Mesenchymal stem cell (in vitro differentiated cells and primary cell): ENCODE measurements at regions not wholly inside any gene's neighbourhood (a gene's known extent, or its start where the extent isn't known, plus 50 kb on each side); places are given as distances from the start of the nearest gene placed in this dataset.

ENCODE experiments used
- DNase-seq: peaks from one replicate; pipeline ENCODE4 v3.0.0-alpha.2; 2013
- H2AFZ ChIP-seq: one replicate; pipeline ENCODE4 v1.6.1; 2013; ENCODE audit warnings: low read depth, mild to moderate bottlenecking, control low read depth, inconsistent platforms, low read length, moderate library complexity
- H2AK5ac ChIP-seq: 2 replicates; pipeline ENCODE4 v1.6.1; 2013; ENCODE audit warnings: low read length, moderate library complexity, mild to moderate bottlenecking, inconsistent platforms; ENCODE audit not compliant: severe bottlenecking
- H2BK120ac ChIP-seq: one replicate; pipeline ENCODE4 v1.6.1; 2013; ENCODE audit warnings: low read depth, mild to moderate bottlenecking, inconsistent platforms, low read length, moderate library complexity
- H2BK12ac ChIP-seq, 2 experiments: one replicate each; pipeline ENCODE4 v1.6.1; 2013; ENCODE audit warnings: inconsistent platforms in 2 of 2, low read length in 2 of 2, mild to moderate bottlenecking in 2 of 2, moderate library complexity in 2 of 2, control low read depth in 1 of 2
- H2BK15ac ChIP-seq: one replicate; pipeline ENCODE4 v1.6.1; 2013; ENCODE audit warnings: mild to moderate bottlenecking, low read depth, inconsistent platforms; ENCODE audit not compliant: poor library complexity, severe bottlenecking
- H2BK5ac ChIP-seq: 2 replicates; pipeline ENCODE4 v1.6.1; 2013; ENCODE audit warnings: low read depth, mild to moderate bottlenecking, low read length, control low read depth, inconsistent platforms; ENCODE audit not compliant: poor library complexity, severe bottlenecking
- H3K14ac ChIP-seq, 2 experiments: one replicate each; pipeline ENCODE4 v1.6.1; 2013; ENCODE audit warnings: inconsistent platforms in 2 of 2, low read length in 2 of 2, control low read depth in 1 of 2, mild to moderate bottlenecking in 1 of 2, moderate library complexity in 1 of 2
- H3K18ac ChIP-seq, 2 experiments: one replicate each; pipeline ENCODE4 v1.6.1; 2013; ENCODE audit warnings: inconsistent platforms in 2 of 2, low read length in 2 of 2, control low read depth in 1 of 2, low read depth in 1 of 2, mild to moderate bottlenecking in 1 of 2
- H3K23ac ChIP-seq, 2 experiments: one replicate each; pipeline ENCODE4 v1.6.1; 2013; ENCODE audit warnings: inconsistent platforms in 2 of 2, low read length in 2 of 2, mild to moderate bottlenecking in 2 of 2, moderate library complexity in 2 of 2, control low read depth in 1 of 2
- H3K27ac ChIP-seq: 2 replicates; pipeline ENCODE4 v1.5.1; 2013; ENCODE audit warnings: mild to moderate bottlenecking, moderate library complexity, low read length, control low read depth, inconsistent platforms; ENCODE audit not compliant: poor library complexity, severe bottlenecking
- H3K27me3 ChIP-seq, 2 experiments: 2 replicates each; pipeline versions ENCODE4 v1.6.1 to v1.7.0; 2013; ENCODE audit warnings: low read length in 2 of 2, mild to moderate bottlenecking in 2 of 2, moderate library complexity in 2 of 2, control low read depth in 1 of 2, inconsistent platforms in 1 of 2; ENCODE audit not compliant: control insufficient read depth in 1 of 2, insufficient read depth in 1 of 2
- H3K36me3 ChIP-seq, 2 experiments: 2 replicates each; pipeline versions ENCODE4 v1.6.1 to v1.7.0; 2013; ENCODE audit warnings: low read length in 2 of 2, control low read depth in 1 of 2, inconsistent platforms in 1 of 2, low read depth in 1 of 2, mild to moderate bottlenecking in 1 of 2; ENCODE audit not compliant: insufficient read depth in 2 of 2, control insufficient read depth in 1 of 2
- H3K4ac ChIP-seq, 2 experiments: one replicate each; pipeline ENCODE4 v1.6.1; 2013; ENCODE audit warnings: inconsistent platforms in 2 of 2, low read length in 2 of 2, mild to moderate bottlenecking in 2 of 2, moderate library complexity in 2 of 2, control low read depth in 1 of 2, low read depth in 1 of 2
- H3K4me1 ChIP-seq: 2 replicates; pipeline ENCODE4 v1.6.1; 2013; ENCODE audit warnings: low read depth, low read length, control low read depth; ENCODE audit not compliant: control insufficient read depth, insufficient read depth
- H3K4me2 ChIP-seq: 2 replicates; pipeline ENCODE4 v1.6.1; 2013; ENCODE audit warnings: low read length, mild to moderate bottlenecking, inconsistent platforms; ENCODE audit not compliant: poor library complexity, severe bottlenecking
- H3K4me3 ChIP-seq, 2 experiments: 2 replicates each; pipeline versions ENCODE4 v1.5.1 to v1.7.0; 2013; ENCODE audit warnings: low read length in 2 of 2, mild to moderate bottlenecking in 2 of 2, control low read depth in 1 of 2, low read depth in 1 of 2; ENCODE audit not compliant: insufficient read depth in 1 of 2
- H3K79me1 ChIP-seq: replicated peaks from 2 replicates; pipeline ENCODE4 v1.6.1; 2013; ENCODE audit warnings: mild to moderate bottlenecking, control low read depth, low read length, inconsistent platforms; ENCODE audit not compliant: poor library complexity, severe bottlenecking
- H3K9ac ChIP-seq: 2 replicates; pipeline ENCODE4 v1.7.0; 2013; ENCODE audit warnings: mild to moderate bottlenecking, low read length, moderate library complexity
- H3K9me3 ChIP-seq: 2 replicates; pipeline ENCODE4 v1.7.0; 2013; ENCODE audit warnings: mild to moderate bottlenecking, low read length; ENCODE audit not compliant: control insufficient read depth
- H4K8ac ChIP-seq: one replicate; pipeline ENCODE4 v1.6.1; 2013; ENCODE audit warnings: inconsistent platforms, mild to moderate bottlenecking, low read length, moderate library complexity
- H4K91ac ChIP-seq: one replicate; pipeline ENCODE4 v1.6.1; 2013; ENCODE audit warnings: mild to moderate bottlenecking, low read length, inconsistent platforms
- WGBS: methylation state at CpG from one replicate; pipeline ENCODE4 v1.1.7; 2013; ENCODE audit warnings: mixed read lengths; 5-methylcytosine and 5-hydroxymethylcytosine counted together

- Histone ChIP-seq H2AK5ac (no peak overlapping the region), H2BK120ac (no peak overlapping the region), H4K91ac (no peak overlapping the region), H3K23ac (no peak overlapping the region), H3K9me3 (no peaks in the 10 kb centered on the region), H3K4me2 (no peak overlapping the region), H3K14ac (no peak overlapping the region), H3K79me1 (no peaks in the 10 kb centered on the region), H2BK15ac (no peak overlapping the region), H2BK5ac (no peak overlapping the region), H3K27ac (no peak overlapping the region), H3K4ac (no peak overlapping the region), H2AFZ (no peak overlapping the region), H3K9ac (no peak overlapping the region), H3K18ac (no peak overlapping the region), H3K36me3 (no peaks in the 10 kb centered on the region), H3K4me1 (no peaks in the 10 kb centered on the region), H3K27me3 (no peaks in the 10 kb centered on the region), H2BK12ac (no peak overlapping the region), H3K4me3 (no peak overlapping the region), H4K8ac (no peak overlapping the region)
- 75% methylated on average over 4 of the region's 8 CpGs for WGBS
- no peak for DNase-seq
Measured at GRCh38 chr2:212939777-212940531, 211.5 kb downstream of the IKZF2 start.

GRCh38 chr2:212938144-212938793 lies 213.1 kb downstream of the IKZF2 start:
- H2BK12ac ChIP-seq = no peak overlapping the region
- H3K4me1 ChIP-seq = no peaks in the 10 kb centered on the region
- no peak overlapping the region for H3K14ac ChIP-seq
- H3K4me3 ChIP-seq = no peak overlapping the region
- no peaks in the 10 kb centered on the region for H3K9me3 ChIP-seq
- WGBS = 95% methylated on average over 2 of the region's 7 CpGs
- no peaks in the 10 kb centered on the region for H3K79me1 ChIP-seq
- H3K4me2 ChIP-seq = no peak overlapping the region
- H3K27me3 ChIP-seq = no peaks in the 10 kb centered on the region
- no peak overlapping the region for H2BK5ac ChIP-seq
- H3K18ac ChIP-seq = no peak overlapping the region
- H3K36me3 ChIP-seq = no peaks in the 10 kb centered on the region
- no peak overlapping the region for H3K9ac ChIP-seq
- H2AK5ac ChIP-seq = no peak overlapping the region
- H3K23ac ChIP-seq = no peak overlapping the region
- no peak overlapping the region for H3K4ac ChIP-seq
- H4K8ac ChIP-seq = no peak overlapping the region
- H3K27ac ChIP-seq = no peak overlapping the region
- H4K91ac ChIP-seq = no peak overlapping the region
- H2BK120ac ChIP-seq = no peak overlapping the region
- H2BK15ac ChIP-seq = no peak overlapping the region
- no peak overlapping the region for H2AFZ ChIP-seq
- DNase-seq = no peak

- Histone ChIP-seq H3K23ac (no peak overlapping the region), H3K79me1 (no peaks in the 10 kb centered on the region), H2BK5ac (no peak overlapping the region), H4K8ac (no peak overlapping the region), H3K14ac (no peak overlapping the region), H3K18ac (no peak overlapping the region), H2BK120ac (no peak overlapping the region), H3K36me3 (no peaks in the 10 kb centered on the region), H3K27me3 (no peaks in the 10 kb centered on the region), H3K9ac (no peak overlapping the region), H2BK15ac (no peak overlapping the region), H3K4me3 (no peak overlapping the region), H3K4me1 (no peaks in the 10 kb centered on the region), H3K4me2 (no peak overlapping the region), H2AFZ (no peak overlapping the region), H4K91ac (no peak overlapping the region), H3K9me3 (no peaks in the 10 kb centered on the region), H3K27ac (no peak overlapping the region), H2AK5ac (no peak overlapping the region), H2BK12ac (no peak overlapping the region), H3K4ac (no peak overlapping the region)
- 89% methylated on average over 8 of the region's 8 CpGs for WGBS
- DNase-seq = no peak
Measured at GRCh38 chr2:212936572-212936971, 214.8 kb downstream of the IKZF2 start.

- Histone ChIP-seq H3K23ac (no peak overlapping the region), H3K9ac (no peak overlapping the region), H2AK5ac (no peak overlapping the region), H4K8ac (no peak overlapping the region), H2BK15ac (no peak overlapping the region), H3K4ac (no peak overlapping the region), H3K27ac (no peak overlapping the region), H2AFZ (no peak overlapping the region), H3K79me1 (no peaks in the 10 kb centered on the region), H3K18ac (no peak overlapping the region), H2BK120ac (no peak overlapping the region), H4K91ac (no peak overlapping the region), H3K36me3 (no peaks in the 10 kb centered on the region), H3K9me3 (no peaks in the 10 kb centered on the region), H3K14ac (no peak overlapping the region), H3K4me2 (no peak overlapping the region), H2BK5ac (no peak overlapping the region), H3K27me3 (no peaks in the 10 kb centered on the region), H3K4me3 (no peak overlapping the region), H3K4me1 (no peaks in the 10 kb centered on the region), H2BK12ac (no peak overlapping the region)
- 87% methylated on average over 4 of the region's 4 CpGs for WGBS
- no peak for DNase-seq
Measured at GRCh38 chr2:212935752-212936151, 215.7 kb downstream of the IKZF2 start.
